ENCODE measurements at regions not wholly inside any gene's neighbourhood (a gene's known extent, or its start where the extent isn't known, plus 50 kb on each side); places are given as distances from the start of the nearest gene placed in this dataset.

- TF ChIP-seq NR2C2 (IDR thresholded peaks at IDR 0.05; ENCODE audit: borderline replicate concordance, control insufficient read depth, insufficient read length, low read depth) (no peak), MLLT1 (IDR thresholded peaks at IDR 0.05) (no peak), MYC (IDR thresholded peaks at IDR 0.05; ENCODE audit: insufficient read depth, insufficient read length, insufficient replicate concordance, low read length, severe bottlenecking) (no peak), ZNF622 (IDR thresholded peaks at IDR 0.05) (no peak), NFXL1 (IDR thresholded peaks at IDR 0.05; ENCODE audit: borderline replicate concordance) (no peak)
- TF ChIP-seq, protein P1, sequence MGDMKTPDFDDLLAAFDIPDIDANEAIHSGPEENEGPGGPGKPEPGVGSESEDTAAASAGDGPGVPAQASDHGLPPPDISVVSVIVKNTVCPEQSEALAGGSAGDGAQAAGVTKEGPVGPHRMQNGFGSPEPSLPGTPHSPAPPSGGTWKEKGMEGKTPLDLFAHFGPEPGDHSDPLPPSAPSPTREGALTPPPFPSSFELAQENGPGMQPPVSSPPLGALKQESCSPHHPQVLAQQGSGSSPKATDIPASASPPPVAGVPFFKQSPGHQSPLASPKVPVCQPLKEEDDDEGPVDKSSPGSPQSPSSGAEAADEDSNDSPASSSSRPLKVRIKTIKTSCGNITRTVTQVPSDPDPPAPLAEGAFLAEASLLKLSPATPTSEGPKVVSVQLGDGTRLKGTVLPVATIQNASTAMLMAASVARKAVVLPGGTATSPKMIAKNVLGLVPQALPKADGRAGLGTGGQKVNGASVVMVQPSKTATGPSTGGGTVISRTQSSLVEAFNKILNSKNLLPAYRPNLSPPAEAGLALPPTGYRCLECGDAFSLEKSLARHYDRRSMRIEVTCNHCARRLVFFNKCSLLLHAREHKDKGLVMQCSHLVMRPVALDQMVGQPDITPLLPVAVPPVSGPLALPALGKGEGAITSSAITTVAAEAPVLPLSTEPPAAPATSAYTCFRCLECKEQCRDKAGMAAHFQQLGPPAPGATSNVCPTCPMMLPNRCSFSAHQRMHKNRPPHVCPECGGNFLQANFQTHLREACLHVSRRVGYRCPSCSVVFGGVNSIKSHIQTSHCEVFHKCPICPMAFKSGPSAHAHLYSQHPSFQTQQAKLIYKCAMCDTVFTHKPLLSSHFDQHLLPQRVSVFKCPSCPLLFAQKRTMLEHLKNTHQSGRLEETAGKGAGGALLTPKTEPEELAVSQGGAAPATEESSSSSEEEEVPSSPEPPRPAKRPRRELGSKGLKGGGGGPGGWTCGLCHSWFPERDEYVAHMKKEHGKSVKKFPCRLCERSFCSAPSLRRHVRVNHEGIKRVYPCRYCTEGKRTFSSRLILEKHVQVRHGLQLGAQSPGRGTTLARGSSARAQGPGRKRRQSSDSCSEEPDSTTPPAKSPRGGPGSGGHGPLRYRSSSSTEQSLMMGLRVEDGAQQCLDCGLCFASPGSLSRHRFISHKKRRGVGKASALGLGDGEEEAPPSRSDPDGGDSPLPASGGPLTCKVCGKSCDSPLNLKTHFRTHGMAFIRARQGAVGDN (IDR thresholded peaks at IDR 0.05) = no peak
Observed at GRCh38 chr7:46257761-46258448, 336.8 kb upstream of the IGFBP3 start (continued).
